Left cardiac atrium (tissue), 4 donors: ENCODE measurements at regions not wholly inside any gene's neighbourhood (a gene's known extent, or its start where the extent isn't known, plus 50 kb on each side); places are given as distances from the start of the nearest gene placed in this dataset.
"Not testable (repeated sequence)": the region's sequence is repeated elsewhere in the genome, so short reads cannot be mapped to it uniquely, and the experiment has no call there.

ENCODE experiments used
- ATAC-seq, 2 donors: fragments of 200-7000 bp; cut with Tn5 transposase; one replicate each; pipeline ENCODE4 v1.9.1; 2020; ENCODE audit warnings: mild to moderate bottlenecking in 2 of 2, moderate library complexity in 2 of 2
- DNase-seq: peaks from one replicate; pipeline ENCODE4 v3.0.0-alpha.2; 2020
- intact Hi-C, 2 donors: fragments of 100-400 bp; cut with DNase I; formaldehyde crosslinking; loops; one replicate each; pipeline versions ENCODE4 v1.14.1 to v1.15.1; 2022 to 2023
- donor health status: DM: no; HTN: yes; CAD: no.
- donor health status: DM: no; HTN: yes; CAD: no; lungs with severe emphysema.
- donor health status: DM: yes; HTN: yes; CAD: no.
- donor health status: Dilated cardiomyopathy.

DNA sequence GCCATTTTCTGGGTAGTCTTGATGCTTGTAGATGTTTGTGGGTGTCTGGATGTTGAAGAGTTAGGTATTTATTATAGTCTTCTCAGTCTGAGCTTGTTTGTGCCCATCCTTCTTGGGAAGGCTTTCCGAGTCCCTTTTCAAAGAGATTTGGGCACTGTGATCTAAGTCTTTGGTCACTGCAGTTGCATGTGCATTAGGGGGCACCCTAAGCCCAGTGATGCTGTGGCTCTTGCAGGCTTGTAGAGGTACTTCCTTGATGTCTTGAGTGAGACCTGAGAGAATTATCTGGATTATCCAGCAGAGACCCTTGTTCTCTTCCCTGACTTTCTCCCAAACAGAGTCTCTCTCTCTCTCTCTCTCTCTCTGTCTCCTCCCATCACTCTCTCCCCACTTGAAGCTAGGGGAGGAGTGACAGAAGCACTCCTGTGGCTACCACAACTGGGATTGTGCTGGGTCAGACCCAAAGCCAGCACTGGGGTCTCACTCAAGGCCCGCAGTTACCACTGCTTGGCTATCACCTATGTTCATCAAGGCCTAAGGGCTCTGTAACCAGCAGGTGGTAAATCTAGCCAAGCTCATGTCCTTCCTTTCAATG, 68.5 kb downstream of the TMCO5A start:
- ATAC-seq (peak; percentile 80), DNase-seq (peak; percentile 41)
- intact Hi-C loops = loop anchor here (2.0 to 10.0 kb wide), 2 partner anchors 352 kb away; no protein-coding TSS in a partner anchor

DNA sequence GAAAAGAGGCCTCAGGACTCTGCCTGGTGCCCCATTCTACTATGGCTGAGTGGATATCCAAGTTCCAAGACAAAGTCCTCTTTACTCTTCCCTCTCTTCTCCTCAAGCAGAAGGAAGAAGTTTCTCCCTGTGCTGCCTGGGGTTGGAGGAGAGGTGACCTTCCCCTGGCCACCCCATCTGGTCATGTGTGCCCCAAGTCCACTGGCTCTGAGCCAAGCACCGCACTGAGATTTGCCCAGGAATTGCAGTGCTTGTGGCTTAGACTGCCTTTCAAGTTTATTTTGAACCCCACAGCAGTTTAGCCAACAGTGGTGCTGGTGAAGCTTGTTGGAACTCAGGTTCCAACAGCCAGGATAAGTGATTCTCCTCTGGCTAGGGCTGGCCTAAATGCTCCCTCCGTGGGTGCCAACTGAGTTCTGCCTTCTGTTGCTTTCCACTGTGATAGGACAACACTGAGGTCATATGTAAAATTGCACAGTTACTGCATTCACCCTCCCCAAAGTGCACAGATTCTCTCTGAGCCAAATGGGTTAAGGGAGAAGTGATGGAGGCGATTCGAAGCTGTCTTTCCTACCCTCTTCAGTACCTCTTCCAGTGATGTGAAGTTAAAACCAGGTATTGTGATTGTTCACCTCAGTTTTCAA, 69.9 kb downstream of the TMCO5A start:
- DNase-seq (peak; percentile 21), ATAC-seq (peak in 1 of 2 donors; percentile 34)
- intact Hi-C loops = loop anchor here in 1 of 2 donors (10.0 kb wide), 1 partner anchor 350 kb away; no protein-coding TSS in a partner anchor

DNA sequence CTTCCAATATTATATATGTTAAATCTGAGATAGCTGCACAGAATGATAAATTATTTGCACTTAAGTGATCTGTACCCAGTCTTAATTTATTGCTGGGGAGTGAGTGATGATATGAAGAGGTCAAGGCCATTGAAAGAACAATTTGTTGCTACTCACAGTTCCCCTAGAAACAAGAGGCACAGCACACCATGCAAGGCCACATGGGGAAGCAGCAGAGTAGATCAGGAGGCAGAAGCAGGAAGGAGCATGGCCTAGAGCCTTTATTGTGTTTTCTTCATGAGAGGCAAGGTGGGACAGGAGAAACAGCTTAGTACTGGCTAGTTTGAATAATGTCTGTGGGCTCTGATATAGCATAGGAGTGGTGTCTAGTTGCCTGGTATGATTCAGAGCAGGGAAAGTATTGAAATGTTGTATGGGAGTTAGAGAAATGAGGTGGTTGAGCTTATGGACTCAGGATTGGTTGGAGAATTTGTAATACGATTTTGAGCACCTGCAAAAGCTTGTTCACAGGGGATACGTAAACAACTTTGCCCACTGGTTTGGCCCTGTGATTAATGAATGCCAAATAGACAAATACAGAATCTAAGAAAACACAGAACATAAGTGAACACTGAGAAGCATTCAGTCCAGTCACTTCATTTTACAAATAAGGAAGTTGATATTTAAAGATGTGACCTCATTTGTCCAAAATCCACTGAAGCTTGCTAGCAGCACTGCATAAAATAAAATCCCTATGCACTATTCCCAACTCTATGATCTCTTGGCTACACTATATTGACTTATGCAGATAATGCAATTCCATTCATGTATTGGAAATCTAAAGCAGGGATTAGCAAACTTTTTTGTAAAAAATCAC, 71.7 kb downstream of the TMCO5A start:
- intact Hi-C loops = loop anchor here in 1 of 2 donors (10.0 kb wide), 1 partner anchor 349 kb away; no protein-coding TSS in a partner anchor
- peak in 1 of 2 donors; percentile 63 for ATAC-seq
- no peak for DNase-seq

DNA sequence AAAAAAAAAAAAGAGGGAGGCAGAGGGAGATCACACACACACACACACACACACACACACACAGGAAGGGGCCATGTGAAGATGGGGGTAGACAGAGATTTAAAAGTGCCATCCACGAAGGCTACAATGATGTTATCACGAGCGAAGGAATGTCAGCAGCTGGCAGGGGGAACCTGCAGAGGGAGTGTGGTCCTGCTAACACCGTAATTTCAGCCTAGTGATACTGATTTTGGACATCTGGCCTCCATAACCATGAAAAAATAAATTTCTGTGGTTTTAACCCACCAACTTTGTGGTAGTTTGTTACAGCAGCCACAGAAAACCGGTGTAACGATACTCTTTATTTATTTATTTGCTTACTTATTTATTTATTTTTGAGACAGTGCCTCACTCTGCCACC, 76.0 kb downstream of the TMCO5A start:
- ATAC-seq (no peak), DNase-seq (no peak)
- intact Hi-C loops = no loop called here

DNA sequence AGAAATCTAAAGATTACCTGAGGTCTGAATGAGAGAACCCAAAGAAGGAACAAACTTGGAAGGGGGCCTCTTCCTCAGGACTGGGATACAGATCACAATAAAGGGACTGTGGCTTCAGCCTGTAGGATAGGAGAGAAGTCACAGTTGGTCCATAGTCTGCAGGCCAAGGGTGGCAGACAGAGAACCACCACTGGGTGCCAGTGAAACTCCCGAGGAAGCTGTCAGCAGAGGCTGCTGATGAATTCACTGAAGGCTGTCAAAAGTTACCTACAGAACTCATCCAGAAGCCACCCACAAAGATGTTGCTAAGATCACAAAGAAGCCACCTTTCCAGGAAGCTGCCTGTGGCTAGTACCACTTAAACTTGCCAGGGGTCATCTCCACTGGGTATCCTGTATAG, 78.5 kb downstream of the TMCO5A start:
- no peak for ATAC-seq

DNA sequence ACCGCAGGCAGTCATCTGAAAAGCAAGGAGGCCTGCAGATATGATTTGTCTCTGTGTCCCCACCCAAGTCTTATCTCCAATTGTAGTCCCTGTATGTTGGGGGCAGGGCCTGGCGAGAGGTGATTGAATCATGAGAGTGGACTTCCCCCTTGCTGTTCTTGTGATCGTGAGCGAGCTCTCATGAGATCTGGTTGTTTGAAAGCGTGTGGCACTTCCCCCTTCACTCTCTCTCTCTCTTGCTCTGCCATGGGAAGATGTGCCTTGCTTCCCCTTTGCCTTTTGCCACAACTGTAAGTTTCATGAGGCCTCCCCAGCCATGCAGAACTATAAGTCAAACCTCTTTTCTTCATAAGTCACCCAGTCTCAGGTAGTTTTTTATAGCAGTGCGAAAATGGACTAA, 83.3 kb downstream of the TMCO5A start:
- peak; percentile 24 for DNase-seq
- ATAC-seq = peak in 1 of 2 donors; percentile 46
- intact Hi-C loops = no loop called here

More for the DNA sequence above, 78.5 kb downstream of the TMCO5A start:
- no peak for DNase-seq
- intact Hi-C loops = no loop called here

DNA sequence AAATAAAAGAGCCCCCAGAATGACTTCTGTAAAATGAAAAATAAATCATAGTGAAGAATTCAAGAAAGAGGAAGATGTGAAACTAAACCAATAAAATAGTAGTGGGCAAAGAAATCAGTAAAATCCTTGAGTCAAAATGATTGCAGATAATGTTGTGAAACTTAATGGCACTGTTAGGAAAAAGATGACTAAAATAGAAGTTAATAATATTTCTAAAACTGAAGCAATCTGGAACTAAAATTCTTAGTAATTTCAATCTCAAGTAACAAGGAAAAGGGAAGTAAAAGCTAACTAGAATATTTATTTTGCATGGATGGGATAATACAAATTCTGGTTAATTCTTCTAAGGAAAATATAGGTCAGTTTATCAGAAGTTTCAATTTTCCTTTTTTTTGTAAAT, 84.6 kb downstream of the TMCO5A start:
- intact Hi-C loops = no loop called here
- no peak for DNase-seq
- no peak for ATAC-seq

DNA sequence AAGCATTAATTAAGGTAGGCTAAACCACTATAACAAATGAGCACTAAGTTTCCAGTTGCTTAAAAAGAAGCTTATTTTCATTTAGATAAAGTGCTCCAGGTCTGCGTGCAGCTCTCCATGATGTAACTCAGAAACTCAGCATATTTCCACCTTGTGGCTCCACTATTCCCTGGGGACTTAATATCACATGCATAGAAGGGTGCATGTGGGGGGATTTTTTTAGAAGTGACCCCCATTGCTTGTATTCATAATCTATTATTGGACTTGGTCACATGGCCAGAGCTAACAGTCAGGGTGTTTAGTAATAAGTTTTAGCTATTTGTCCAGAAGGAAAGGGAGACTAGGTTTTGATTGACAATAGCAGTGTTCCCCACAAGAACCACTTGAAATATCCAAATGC, 86.8 kb downstream of the TMCO5A start:
- intact Hi-C loops = no loop called here
- ATAC-seq = no peak
- DNase-seq = no peak

DNA sequence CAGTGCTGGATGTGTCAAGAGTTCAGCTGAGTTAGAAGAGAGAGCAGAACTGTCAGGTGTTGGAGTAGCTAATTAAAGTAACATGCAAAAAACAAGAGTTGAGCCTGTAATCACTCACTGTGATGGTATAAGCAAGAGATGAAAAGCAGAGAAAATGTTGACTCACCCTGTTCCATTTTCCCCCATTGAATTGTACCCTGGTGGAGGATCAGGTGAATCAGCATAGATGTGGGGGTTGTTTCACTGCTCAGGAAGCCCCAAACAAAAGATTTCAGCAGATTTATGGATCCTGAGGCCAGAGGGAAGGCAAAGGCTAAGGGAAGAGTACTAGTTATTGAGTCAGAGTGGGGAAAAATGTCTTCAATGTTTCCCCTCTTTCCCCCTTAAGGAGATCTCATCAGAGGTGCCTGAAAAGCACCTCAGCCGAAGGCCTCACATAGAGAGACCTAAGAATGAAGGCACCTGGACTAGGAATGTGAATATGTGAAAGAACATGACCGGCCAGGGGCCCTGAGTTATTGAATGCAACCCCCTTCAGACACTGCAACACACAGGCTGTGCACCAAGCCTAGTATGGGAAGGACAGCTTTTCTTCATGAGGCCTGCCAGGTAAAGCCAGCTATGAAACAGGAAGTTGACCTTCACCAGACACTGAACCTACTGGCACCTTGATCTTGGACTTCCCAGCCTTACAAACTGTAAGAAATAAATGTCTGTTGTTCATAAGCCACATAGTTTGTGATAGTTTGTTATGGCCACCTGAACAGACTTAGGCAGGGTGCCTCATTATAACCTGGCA, 90.1 kb downstream of the TMCO5A start:
- no peak for ATAC-seq
- no peak for DNase-seq
- intact Hi-C loops = no loop called here

DNA sequence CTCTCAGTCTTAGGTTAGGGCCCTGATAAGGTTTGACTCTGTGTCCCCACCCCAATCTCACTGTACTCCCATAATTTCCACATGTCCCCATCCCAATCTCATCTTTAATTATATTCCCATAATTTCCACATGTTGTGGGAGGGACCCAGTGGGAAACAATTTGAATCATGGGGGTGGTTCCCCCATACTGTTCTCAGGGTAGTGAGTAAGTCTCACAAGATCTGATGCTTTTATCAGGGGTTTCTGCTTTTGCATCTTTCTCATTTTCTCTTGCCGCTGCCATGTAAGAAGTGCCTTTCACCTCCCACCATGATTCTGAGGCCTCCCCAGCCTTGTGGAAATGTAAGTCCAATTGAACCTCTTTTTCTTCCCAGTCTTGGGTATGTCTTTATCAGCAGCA, 91.2 kb downstream of the TMCO5A start:
- ATAC-seq, intact Hi-C loops, DNase-seq: not testable (repeated sequence)

DNA sequence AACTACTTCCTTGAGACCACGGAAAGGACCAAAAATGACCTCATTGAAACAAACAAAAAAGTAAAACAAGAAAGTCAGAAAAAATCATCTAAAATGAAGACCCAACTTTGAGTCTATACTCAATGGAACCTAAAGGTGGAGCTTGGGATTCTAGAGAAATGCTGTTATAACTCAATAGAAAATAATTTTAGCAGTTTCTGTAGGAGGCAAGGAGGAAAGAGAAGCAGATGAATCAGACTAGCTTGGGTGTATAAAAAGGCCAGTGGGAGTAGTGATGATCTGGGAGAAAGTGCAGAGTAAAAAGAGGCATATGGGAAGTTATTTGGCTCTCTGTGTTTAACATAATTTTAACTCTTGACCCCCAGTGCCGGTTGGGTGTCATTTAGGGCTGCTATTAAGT, 94.4 kb downstream of the TMCO5A start:
- no peak for DNase-seq
- peak in 1 of 2 donors; percentile 29 for ATAC-seq
- intact Hi-C loops = no loop called here

DNA sequence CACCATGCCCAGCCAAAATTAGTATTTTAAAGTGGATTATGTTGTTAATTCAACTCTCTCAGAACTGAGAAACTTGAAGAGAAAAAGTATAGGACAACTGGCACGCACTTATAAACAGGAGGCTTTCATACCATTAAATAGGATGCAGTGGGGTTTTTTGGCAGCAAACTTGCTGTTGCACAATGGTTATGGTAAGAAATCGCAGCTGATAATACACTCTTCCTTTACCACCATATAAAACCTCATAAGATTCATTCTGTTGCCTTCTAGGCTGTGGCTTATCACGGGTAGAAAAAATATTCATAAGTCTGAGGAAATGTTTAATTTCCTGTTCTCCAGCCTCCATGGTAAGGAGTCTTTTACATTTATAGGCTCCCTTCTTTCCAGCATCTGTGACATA, 95.3 kb downstream of the TMCO5A start:
- DNase-seq (no peak), ATAC-seq (no peak)
- intact Hi-C loops = no loop called here

DNA sequence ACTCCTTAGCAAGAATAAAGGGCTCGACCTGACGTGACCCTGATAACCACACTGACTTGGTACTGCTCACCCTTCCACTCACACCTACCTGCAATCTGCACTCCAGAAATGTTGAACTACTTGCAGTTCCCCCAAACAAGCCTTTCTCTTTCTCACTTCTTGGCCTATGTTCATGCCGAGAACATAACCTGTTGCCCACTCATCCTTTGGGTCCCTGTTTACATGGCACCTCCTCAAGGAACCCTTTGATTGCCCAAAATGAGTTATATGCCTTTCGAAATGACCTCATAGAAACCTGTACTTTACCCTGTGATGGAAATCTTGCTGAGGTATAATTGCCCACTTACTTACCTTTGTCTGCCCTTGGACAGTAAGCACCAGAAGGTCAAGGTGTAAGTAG, 96.2 kb downstream of the TMCO5A start:
- DNase-seq = no peak
- ATAC-seq = no peak
- intact Hi-C loops = no loop called here

DNA sequence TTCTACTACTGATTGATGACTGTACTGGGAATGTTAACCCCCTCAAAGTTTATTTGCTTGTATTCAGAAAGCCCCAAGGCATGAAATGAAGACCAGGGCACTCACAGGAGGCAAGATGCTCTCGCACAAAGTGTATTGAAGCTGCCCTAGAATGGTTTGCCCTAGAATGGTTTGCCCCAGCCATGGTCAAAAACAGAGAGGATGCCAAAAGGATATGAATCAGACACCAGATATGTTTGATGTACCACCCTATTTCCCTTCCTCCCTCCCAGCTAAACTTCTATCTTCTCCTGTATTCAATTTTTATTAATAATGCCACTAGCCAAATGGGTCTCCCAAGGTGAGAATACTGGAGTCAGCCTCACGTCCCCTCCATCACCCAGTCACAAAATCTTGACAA, 101.3 kb downstream of the TMCO5A start:
- intact Hi-C loops = no loop called here
- ATAC-seq = no peak
- DNase-seq = no peak

DNA sequence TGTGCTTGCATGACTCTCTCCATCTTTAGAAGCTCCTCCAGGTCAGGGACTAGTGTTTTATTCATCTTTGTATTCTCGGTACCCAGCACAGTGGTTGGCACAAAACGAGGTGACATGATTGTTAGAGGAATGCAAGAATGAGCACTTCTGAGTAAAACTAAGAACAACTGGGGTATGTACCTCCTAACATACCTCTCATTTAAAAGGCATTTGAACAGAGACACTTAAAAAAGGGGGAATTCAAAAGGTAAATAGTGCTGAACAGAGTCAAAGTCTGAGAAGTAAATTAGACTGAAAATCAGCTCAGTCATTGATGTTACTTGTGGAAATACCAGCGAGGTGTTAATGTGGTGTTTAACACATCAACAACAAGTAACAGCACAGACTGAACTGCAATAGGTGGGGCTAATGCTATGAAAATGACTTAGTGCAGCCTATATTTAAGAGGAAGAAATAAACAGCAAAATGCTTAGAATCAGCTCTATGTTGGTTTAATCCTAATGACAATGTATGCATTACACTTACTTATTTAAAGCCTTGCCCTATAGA, 102.4 kb downstream of the TMCO5A start:
- no peak for DNase-seq
- intact Hi-C loops = no loop called here
- ATAC-seq = no peak

DNA sequence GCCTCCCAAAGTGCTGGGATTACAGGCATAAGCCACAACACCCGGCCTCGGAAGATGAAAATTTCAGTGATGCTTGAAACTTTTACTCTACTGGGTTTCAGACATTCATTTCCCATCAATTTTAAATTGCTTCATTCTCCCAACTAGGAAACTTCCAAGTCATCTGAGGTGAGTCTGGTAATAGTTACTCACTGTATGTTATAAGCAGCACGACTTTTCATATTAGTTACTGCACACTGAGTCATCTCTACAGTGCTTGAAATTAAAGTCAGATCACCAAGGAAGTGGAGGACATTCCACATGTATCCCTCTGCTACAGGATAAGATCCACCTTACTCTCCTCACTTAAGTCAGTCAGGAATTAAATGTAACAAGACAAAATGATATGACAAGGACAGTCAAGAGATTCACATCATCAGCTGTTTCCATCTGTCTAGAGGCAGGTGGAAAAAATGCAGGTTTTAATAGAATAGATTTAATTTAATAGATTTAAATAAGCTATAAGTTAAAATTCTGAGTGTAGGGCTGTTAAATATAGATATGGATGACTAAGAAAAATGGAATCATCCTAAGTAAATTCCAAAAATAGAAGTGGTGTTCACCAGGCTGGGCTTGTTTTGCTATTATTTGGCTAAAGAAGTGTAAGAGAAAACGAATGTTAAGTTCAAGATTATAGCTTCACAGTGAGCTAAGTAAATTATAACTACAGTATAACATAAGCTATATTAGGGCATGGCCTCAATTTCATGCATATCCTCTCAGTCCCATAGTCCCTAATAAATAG, 104.4 kb downstream of the TMCO5A start:
- no peak for ATAC-seq
- intact Hi-C loops = no loop called here
- no peak for DNase-seq

DNA sequence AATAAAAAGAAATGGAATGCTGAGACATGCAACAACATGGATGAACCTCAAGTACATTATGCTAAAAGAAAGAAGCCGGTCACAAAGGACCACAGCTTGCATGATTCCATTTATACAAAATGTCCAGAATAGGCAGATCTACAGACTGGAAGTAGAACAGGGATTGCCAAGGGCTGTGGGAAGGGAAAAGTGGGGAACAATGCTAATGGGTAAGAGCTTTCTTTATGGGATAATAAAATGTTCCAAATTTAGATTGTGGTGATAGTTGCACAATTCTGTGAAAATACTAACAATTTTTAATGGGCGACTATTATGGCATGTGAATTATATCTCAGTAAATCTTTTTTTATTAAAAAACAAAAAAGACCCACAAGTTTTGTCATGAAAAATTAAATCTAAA, 106.2 kb downstream of the TMCO5A start:
- DNase-seq = no peak
- intact Hi-C loops = no loop called here
- no peak for ATAC-seq

DNA sequence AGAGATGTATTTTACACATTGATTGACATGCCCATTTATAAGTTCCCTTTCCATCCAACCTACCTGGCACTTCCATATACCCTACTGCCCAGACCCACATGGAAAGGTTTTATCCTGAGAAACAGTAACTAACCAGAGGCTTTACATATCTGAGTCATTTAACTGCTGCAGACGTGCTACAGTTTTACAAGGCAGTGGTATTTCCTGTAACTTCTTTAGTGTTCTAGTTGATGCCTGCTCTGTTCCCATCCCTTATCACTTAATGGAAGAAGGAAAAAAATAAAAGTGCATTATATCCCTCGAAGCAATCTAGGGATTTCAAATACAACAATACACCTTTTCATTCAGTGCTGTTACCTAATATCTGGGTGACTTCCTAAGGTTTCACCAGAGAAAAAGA, 107.1 kb downstream of the TMCO5A start:
- no peak for ATAC-seq
- intact Hi-C loops = no loop called here
- DNase-seq = no peak
